Endometrium (tissue), 2 donors: ENCODE measurements at regions not wholly inside any gene's neighbourhood (a gene's known extent, or its start where the extent isn't known, plus 50 kb on each side); places are given as distances from the start of the nearest gene placed in this dataset.
"Not testable (repeated sequence)": the region's sequence is repeated elsewhere in the genome, so short reads cannot be mapped to it uniquely, and the experiment has no call there.

Experiments
- FAIRE-seq: peaks from 2 replicates; lab custom pipeline; 2012; peaks lifted over from hg19 to GRCh38; lab: Jason Lieb, UNC
- donor health status: control.
- donor health status: control.

GRCh38 chrX:142804085-142804484 is 221.6 kb upstream of the SPANXN4 start:
- FAIRE-seq, result no peak

GRCh38 chrX:142819461-142819860 is 206.3 kb upstream of the SPANXN4 start:
- no peak for FAIRE-seq

- FAIRE-seq, result no peak
Measured at GRCh38 chrX:142828129-142828528, 197.6 kb upstream of the SPANXN4 start.

- peak; percentile 57 for FAIRE-seq
Measured at GRCh38 chrX:142831961-142832530, 193.7 kb upstream of the SPANXN4 start.

- no peak for FAIRE-seq
Measured at GRCh38 chrX:142854970-142855369, 170.8 kb upstream of the SPANXN4 start.

GRCh38 chrX:142860944-142861343 is 164.8 kb upstream of the SPANXN4 start:
- FAIRE-seq, result no peak

- FAIRE-seq, result no peak
Measured at GRCh38 chrX:142861557-142861956, 164.2 kb upstream of the SPANXN4 start.

- FAIRE-seq, result not testable (repeated sequence)
Measured at GRCh38 chrX:142866247-142866646, 159.5 kb upstream of the SPANXN4 start.

- no peak for FAIRE-seq
Measured at GRCh38 chrX:142873214-142873613, 152.5 kb upstream of the SPANXN4 start.

GRCh38 chrX:142884881-142885280 is 140.8 kb upstream of the SPANXN4 start:
- FAIRE-seq, result no peak

GRCh38 chrX:142891046-142891445 is 134.7 kb upstream of the SPANXN4 start:
- FAIRE-seq, result no peak

- no peak for FAIRE-seq
Measured at GRCh38 chrX:142898164-142898563, 127.6 kb upstream of the SPANXN4 start.

GRCh38 chrX:142923201-142923600 is 102.5 kb upstream of the SPANXN4 start:
- FAIRE-seq, result no peak

GRCh38 chrX:142938793-142939192 is 86.9 kb upstream of the SPANXN4 start:
- FAIRE-seq, result no peak

- not testable (repeated sequence) for FAIRE-seq
Measured at GRCh38 chrX:142972147-142972809, 53.5 kb upstream of the SPANXN4 start.
